MG63 (cell line): ENCODE measurements at regions not wholly inside any gene's neighbourhood (a gene's known extent, or its start where the extent isn't known, plus 50 kb on each side); places are given as distances from the start of the nearest gene placed in this dataset.

ENCODE experiments used
- DNase-seq: peaks from one replicate; pipeline ENCODE4 v3.0.0-alpha.2; 2020
- H3K27me3 ChIP-seq: fragments of 250-450 bp; sonication (Bioruptor Pico); 2 replicates; pipeline ENCODE4 v1.5.1; 2020; ENCODE audit warnings: mild to moderate bottlenecking, moderate library complexity
- H3K36me3 ChIP-seq: fragments of 250-450 bp; sonication (Bioruptor Pico); 2 replicates; pipeline ENCODE4 v1.5.1; 2020; ENCODE audit warnings: mild to moderate bottlenecking, moderate library complexity
- H3K4me3 ChIP-seq: fragments of 250-450 bp; sonication (Bioruptor Pico); 2 replicates; pipeline ENCODE4 v1.5.1; 2020; ENCODE audit warnings: mild to moderate bottlenecking, moderate library complexity
- H3K9me3 ChIP-seq: fragments of 250-450 bp; sonication (Bioruptor Pico); 2 replicates; pipeline ENCODE4 v1.5.1; 2020; ENCODE audit warnings: mild to moderate bottlenecking, moderate library complexity

DNA sequence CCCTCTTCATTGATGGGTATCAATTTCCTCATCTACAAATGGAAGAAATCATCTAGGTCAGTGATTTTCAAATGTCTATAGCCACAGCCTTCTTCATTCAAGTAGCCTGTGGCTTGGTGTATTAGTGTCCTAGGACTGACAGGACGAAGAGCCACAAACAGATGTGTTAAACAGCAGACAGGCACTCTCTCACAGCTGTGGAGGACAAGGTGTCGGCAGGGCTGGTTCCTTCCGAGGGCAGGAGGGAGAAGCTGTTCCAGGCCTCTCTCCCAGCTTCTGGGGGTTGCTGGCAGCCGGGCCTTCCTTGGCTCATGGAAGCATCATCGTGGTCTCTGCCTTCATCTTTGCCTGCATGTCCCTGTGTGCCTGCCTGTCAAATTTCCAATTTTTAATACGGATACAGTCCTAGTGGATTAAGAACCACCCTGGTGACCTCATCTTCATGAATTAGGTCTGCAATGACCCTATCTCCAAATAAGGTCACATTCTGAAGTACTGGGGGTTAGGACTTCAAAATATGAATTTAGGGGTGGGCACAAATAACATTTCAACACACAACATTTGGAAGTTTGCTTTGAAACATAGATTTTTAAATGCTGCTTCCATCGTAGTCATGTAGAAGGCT, 86.5 kb downstream of the PTGR3 start:
- H3K9me3 ChIP-seq: no peaks in the 10 kb centered on the region
- H3K4me3 ChIP-seq: no peak overlapping the region
- no peaks in the 10 kb centered on the region for H3K27me3 ChIP-seq
- H3K36me3 ChIP-seq: no peaks in the 10 kb centered on the region
- DNase-seq: no peak

GRCh38 chr18:75121266-75121665, 87.7 kb downstream of the PTGR3 start:
- H3K27me3 ChIP-seq: no peaks in the 10 kb centered on the region
- H3K9me3 ChIP-seq: no peaks in the 10 kb centered on the region
- no peak overlapping the region for H3K4me3 ChIP-seq
- H3K36me3 ChIP-seq: no peaks in the 10 kb centered on the region
- DNase-seq: no peak

DNA sequence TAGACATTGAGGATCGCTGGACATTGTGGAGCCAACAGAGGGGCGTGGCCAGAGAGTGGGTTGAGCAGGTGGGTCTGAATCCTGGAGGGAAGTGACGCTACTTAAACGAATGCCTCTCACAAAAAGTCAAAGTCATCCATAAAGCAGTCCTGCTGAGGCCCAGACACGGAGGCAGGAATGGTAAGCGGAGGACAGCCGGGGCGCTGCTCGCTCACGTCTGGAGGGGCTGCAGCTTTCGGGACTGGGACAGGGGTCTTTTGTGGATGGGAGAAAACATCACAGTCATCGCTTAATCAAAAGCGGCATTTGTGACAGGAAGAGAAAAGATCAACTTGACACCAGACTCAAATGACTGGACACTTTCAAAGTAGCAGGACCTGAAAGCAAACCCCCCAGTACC, 88.4 kb downstream of the PTGR3 start:
- DNase-seq: no peak
- Histone ChIP-seq H3K27me3 (no peaks in the 10 kb centered on the region), H3K9me3 (no peaks in the 10 kb centered on the region), H3K36me3 (no peaks in the 10 kb centered on the region), H3K4me3 (no peak overlapping the region)

GRCh38 chr18:75116809-75117208, 92.1 kb downstream of the PTGR3 start:
- no peaks in the 10 kb centered on the region for H3K9me3 ChIP-seq
- H3K4me3 ChIP-seq: no peak overlapping the region
- H3K27me3 ChIP-seq: no peaks in the 10 kb centered on the region
- no peak for DNase-seq
- H3K36me3 ChIP-seq: no peaks in the 10 kb centered on the region

GRCh38 chr18:75116165-75116564, 92.8 kb downstream of the PTGR3 start:
- H3K4me3 ChIP-seq: no peak overlapping the region
- H3K27me3 ChIP-seq: no peaks in the 10 kb centered on the region
- H3K9me3 ChIP-seq: no peaks in the 10 kb centered on the region
- H3K36me3 ChIP-seq: no peaks in the 10 kb centered on the region
- DNase-seq: no peak

DNA sequence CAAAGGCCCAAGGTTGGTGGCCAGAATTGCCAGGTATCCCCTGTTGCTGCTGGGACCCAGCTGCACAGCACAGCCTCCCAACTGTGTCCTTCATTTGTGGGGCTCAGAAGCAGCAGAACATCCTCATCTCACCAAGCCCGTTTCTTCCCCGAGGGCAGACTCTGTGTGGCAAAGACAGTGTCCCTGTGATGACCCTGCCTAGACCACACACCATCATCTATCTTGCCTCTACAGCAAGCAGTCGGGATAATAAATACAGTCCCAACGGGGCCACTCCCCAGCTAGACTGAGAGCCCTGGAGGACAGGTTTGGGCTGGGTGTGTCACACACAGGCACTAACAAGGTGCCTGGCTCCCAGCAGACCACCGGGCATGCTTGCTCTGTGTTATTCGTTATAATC, 93.4 kb downstream of the PTGR3 start:
- DNase-seq: no peak
- no peak overlapping the region for H3K4me3 ChIP-seq
- H3K9me3 ChIP-seq: no peaks in the 10 kb centered on the region
- H3K27me3 ChIP-seq: no peaks in the 10 kb centered on the region
- H3K36me3 ChIP-seq: no peaks in the 10 kb centered on the region
